ENCODE measurements at regions not wholly inside any gene's neighbourhood (a gene's known extent, or its start where the extent isn't known, plus 50 kb on each side); places are given as distances from the start of the nearest gene placed in this dataset.

GRCh38 chr2:198994678-198995077 lies 463.1 kb downstream of the SATB2 start:
- no peak for TF ChIP-seq CTCF (IDR thresholded peaks at IDR 0.05)
- TF ChIP-seq POLR2A (IDR thresholded peaks at IDR 0.05) = no peak
